CD4-positive, alpha-beta T cell treated with Interferon alpha-2 for 1 hour (primary cell): ENCODE measurements at regions not wholly inside any gene's neighbourhood (a gene's known extent, or its start where the extent isn't known, plus 50 kb on each side); places are given as distances from the start of the nearest gene placed in this dataset.
"Not testable (repeated sequence)": the region's sequence is repeated elsewhere in the genome, so short reads cannot be mapped to it uniquely, and the experiment has no call there.

Source experiments
- DNase-seq, 2 donors: peaks; one replicate each; pipeline ENCODE4 v3.0.0-alpha.2; 2020 to 2022

DNA sequence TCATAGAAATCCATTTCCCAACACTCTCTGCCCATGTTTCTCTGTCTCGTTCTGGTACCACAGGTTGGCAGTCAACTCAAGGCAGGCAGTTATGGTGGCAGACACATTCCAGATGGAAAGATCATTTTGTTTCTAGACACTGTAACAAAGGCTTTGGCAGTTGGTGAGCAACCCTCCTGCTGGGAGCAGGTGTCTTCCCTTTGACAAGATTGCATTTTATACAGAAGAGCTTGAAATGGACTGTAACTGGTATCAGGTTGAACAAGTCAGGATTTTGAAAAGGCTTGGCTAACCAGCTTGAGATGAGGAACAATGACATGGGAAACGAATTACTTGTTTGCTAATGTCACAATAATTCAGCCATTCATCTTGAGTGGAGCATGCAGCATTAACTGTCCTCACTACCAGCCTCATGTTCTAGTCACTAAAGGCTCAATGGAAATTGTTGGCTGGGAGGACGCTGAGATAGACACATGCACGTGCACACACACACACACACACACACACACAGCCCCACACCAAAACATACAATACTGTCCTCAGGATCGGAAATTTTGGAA, 170.0 kb downstream of the SEMA6D start:
- no peak for DNase-seq

DNA sequence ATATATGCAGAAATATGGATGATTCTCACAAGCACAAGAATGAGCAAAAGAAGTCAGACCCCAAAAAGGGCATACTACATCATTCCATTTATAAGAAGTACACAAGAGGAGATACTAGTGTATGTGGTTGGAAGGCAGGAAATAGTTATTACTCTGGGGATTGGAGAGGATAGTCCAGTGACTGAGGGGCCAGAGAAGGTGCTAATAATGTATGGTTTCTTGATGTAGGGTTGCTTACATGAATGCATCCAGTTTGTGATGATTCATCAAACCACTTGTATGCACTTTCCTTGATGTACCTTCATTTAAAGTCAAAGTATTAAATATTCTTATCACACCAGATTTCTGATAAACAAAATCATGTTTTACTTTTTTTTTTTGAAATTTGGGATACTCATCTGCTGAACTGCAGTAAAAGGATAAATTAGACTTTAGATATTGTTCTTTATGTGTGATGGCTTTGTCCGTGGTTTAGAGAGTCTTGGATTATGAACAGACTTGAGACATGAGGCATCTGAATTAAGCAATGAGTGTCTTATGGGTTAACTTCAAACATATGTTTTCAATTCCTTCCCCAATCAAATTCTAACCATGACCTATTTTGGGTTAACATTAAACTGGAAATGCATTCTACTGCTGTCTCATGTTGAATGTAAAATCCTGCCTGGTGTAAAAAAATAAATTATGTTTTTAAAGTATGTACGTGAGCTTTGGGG, 171.2 kb downstream of the SEMA6D start:
- no peak for DNase-seq

DNA sequence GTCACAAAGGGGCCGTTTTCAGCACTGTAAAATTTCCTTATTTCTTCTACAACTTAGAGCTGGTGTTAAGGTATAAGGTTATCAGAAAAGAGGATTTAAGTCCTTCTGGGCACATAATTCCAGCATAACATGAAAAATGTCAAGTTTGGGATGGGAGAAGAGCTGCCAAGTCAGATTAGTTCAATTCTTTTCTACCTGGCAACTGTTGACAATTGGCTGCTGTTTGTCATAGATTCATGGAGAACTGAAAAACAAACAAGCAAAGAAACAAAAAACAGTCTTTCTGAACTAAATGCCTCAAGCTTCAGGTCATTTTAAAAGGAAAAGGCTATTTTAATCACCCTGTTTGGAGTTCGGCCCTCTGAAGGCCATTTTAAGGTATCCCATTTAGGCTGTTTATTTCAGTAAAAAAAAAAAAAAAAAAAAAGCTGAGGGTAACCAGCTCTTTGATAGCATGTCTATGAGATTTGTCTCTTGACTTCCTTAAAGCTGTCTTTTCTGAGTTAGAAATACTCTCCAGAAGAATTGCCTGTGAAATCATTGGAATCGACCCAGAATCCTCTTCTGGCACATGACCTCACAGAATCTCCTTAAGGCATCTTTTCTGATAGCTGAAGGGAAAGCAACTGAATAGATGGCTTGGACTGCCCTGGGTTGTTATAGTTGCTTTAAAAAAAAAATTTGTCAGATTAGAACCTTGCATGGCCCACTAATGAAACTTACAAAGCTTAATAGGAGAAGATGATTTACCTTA, 173.3 kb downstream of the SEMA6D start:
- no peak for DNase-seq

DNA sequence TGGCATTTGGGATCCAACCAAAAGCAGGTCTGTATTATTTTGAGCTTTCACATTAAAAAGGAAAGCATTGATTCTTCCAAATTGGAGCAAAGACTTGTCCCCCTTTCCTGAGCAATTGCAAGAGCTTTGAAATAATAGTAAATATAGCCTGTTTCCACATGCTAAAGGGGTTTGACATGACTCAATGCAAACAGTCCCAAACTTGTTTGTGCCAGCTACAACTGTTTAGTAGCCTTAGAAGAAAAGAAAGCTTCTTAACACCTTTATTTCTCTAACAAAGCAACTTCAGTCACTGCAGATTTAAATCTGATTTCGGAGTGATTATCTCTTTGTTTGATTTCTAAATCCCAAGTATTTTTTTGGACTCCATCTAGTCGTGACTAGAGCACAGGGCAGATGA, 180.2 kb downstream of the SEMA6D start:
- no peak for DNase-seq

DNA sequence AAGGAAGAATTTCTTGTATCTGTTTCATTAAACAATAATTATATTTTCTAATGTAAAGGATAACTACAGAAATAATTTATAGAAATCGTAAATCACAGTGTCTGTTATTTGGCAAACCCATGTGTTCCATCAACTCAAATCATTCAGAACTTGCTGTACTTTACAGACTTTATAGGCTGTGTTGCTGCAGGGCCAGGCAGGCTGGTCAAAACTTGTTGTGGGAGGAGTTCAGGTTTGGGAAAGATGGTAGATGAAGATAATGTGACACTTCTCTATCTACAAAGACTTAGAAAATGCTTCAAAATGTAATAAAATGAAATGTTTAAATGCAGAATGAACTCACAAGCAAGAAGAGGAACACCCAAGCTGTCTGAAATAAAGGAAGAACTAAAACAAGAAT, 183.4 kb downstream of the SEMA6D start:
- no peak for DNase-seq

DNA sequence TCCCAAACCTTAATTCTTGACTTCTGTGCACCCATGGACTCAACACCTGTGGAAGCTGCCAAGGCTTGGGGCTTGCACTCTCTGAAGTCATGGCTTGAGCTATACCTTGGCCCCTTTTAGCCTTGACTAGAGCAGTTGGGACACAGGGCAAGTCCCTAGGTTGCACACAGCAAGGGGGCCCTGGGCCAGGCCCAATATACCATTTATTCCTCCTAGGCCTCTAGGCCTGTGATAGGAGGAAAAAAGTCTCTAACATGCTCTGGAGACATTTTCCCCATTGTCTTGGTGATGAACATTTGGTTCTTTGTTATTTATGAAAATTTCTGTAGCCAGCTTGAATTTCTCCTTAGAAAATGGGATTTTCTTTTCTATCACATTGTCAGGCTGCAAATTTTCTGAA, 186.1 kb downstream of the SEMA6D start:
- DNase-seq = no peak

DNA sequence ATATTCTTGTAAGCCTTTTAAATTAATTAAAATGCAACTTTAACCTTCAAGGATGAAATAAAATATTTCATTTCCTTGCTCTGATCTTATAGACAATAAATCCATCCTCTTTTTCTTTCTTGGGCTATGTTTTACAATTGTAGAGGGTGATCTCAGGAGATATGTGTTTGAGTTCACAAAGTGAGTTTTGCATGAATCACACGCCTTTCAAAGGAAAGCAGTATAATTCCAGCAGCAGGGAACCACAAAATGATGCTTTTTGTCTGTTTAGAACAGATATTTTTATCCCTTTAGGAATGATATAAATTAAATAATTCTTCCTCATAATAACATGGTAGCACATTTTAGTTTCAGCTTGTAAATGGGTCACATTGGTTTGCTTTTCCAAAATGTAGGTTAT, 191.2 kb downstream of the SEMA6D start:
- no peak for DNase-seq

DNA sequence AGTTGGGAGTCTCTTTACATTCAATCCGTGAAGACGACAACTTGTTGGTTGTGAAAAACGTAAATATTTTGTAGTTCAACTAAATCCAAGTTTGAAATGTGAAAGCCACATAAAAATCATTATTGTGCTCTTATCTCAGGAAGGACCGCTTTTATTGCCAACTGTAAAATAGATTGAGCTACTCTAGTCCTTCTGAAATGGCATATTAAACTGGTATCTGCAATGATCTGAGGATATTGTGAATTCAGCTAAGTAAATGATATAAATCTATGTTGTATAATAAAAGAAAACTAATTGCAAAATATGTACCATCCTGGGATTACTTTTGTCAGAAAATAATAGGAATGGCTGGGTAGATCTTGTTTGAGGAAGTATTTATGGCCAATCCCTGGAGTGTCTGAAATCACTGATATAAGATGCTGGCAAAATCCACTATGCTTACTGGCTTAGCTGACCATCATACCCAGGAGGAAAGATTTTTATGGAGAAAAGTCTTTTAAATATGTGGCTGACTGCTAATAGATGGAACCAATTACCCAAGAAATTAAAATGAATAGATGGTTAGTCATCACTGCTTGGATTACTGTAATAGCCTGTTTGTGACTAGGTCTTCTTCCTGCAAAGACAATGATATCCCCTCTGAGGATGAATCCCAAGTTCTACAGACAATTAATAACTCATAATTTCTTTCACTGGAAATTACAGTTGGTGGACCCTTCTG, 191.8 kb downstream of the SEMA6D start:
- DNase-seq = no peak

DNA sequence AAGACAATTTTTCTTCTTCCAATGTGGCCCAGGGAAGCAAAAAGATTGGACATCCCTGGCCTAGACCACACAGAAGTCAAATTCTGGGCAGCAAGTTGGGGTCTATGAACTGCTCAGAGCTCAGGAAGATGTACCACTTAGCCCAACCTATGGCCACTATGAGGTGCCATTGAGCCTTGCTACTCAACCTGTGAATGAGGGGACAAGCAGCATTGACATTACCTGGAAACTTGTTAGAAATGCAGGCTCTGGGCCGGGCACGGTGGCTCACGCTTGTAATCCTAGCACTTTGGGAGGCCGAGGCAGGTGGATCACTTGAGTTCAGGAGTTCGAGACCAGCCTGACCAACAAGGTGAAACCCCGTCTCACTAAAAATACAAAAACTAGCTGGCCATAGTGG, 195.6 kb downstream of the SEMA6D start:
- not testable (repeated sequence) for DNase-seq

DNA sequence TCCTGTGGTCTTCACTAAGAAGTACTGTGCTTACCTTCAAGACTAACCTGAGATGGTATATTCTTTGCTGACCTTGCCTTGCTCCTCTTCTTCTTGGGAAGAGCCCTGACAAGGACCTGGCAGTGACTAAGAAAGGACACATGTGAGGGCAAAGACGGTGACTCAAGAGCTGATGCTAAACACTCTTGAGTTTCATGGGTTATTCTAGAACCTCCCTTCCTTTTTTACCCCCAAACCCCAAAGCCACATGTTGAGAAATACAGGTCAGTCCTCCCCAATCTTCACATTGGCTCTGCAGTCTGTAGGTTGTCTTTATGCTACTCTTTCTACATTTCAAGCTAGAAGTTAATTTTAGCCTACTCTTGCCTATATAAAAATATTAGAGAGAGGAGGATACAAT, 200.6 kb downstream of the SEMA6D start:
- DNase-seq = no peak

DNA sequence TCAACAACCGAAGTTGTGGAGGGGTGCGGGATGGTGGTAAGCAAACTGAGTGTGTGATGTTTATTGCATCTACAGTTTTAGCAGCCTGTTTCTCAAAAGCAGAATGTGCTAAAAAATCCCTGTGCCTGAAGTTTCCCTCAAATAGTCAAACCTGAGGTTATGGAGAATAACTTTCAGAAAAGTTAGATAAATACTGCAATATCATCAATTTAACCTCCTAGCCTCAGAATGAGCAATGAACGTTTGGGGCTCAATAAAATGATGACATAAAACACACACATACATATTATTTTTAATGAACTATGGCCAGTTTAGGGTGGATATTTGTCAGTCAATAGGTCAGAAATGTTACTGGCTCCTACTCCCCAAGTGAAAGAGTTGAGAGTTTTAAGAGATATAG, 201.6 kb downstream of the SEMA6D start:
- no peak for DNase-seq

DNA sequence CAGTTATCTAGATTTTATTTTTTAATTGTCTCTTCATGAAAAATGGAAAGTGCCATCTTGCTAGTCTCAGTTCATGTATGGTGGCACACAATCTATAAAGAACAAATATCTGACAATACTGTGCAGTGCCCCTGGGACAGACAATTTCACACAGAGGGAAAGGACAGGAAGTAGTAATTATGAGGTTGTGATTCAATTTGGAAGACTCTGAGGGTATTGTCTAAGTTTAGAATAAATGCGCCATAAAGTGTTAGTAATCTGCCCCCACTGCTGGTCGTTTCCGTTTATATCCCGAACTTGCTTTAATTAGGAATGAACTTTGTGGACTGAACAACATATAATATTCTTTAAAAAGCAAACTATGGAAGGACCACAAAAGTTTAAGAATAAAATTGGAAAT, 196.4 kb upstream of the SLC24A5 start:
- no peak for DNase-seq

DNA sequence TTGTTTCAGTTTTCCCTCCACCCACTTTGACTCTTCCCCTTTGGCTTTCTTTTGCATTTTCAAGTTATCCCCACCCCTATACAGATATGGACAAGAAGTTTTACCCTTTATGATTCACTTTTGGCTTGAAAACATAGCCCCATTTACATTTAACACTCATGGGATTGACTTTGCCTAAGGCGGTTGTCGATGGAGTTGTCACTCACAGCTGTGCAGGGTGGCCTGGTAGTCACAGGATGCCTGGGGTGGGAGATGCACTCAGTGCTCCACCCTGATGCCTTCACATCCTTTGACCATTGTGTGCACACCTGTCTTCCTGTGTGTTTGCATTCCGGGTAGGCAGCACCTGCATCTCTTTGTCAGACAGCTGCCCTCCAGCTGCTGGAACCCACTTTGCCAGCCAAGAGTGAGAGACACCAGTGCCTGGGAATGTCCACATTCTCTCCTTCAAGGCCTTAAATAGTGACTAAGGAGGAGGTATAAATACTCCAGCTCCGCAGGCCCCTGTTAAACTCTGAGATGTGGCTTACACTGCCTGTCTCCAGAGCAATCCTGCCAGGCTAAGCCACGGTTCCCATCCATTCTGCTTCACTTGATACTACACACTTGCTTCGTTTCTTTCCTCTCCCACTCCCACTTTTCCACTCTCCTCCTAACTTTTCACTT, 191.5 kb upstream of the SLC24A5 start:
- no peak for DNase-seq

DNA sequence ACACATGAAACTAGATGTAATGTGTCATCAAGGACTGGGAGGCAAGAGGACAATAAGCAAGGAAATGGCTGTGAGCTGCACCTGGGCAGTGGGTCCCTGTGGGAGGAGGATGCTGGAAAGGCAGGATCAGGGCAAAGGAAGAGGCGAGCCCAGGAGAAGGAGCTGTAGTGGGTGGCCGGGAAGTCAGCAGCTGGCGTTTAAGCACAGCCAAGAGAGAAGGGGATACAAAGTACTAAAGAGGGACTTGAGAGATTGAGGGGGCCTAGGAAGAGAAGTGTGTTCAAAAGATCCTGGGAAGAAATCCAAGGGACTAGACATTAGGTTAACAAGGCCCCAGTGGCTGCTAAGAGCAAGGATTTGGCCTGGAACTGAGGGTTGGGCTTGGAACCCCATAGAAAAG, 188.5 kb upstream of the SLC24A5 start:
- no peak for DNase-seq

DNA sequence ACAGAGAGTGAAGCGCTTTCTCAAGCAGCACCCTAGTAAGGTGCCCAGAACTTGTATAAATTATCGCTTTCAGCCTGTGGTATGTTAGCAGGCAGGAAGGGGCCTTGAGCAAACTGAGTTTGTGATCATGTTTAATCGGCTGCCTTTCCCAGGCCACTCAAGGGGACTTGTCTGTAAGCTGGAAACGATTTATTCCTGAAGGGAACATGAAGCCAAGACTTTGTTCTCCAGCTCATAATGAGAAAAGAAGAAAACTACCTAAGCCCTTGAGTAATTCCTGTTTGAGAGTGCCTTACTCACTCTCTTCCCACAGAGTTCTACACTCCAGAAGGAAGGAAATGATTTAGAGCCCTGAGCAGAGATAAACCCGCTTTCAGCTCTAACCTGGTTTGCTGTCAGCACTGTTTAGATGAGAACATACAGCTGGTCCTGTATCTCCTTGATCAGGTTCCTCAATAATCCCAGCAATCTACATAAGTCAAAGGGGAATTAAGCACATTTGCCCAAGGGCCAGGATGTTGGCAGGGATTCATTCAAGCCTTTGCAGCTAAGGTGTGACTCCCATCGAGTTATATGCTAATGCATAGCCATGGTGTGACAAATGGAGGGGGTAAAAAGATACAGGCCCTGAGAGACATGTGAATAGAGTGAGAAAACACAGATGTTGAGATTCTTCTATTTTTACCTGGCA, 187.7 kb upstream of the SLC24A5 start:
- DNase-seq = no peak

DNA sequence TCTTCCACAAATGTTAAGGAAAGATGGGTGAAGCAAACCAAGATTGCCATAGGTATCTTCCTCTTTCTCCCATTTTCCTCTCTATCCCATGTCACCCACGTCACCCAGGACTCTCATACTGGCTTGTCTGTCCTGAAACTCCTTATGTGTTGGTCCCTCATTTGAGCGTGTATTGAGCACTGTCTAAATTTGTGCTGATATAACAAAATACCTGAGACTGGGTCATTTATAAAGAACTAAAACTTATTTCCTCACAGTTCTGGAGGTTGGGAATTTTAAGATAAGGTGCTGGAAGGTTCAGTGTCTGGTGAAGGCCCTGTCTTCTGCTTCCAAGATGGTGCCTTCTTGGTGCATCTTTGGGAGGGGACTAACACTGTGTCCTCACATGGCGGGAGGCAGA, 186.9 kb upstream of the SLC24A5 start:
- DNase-seq = no peak

DNA sequence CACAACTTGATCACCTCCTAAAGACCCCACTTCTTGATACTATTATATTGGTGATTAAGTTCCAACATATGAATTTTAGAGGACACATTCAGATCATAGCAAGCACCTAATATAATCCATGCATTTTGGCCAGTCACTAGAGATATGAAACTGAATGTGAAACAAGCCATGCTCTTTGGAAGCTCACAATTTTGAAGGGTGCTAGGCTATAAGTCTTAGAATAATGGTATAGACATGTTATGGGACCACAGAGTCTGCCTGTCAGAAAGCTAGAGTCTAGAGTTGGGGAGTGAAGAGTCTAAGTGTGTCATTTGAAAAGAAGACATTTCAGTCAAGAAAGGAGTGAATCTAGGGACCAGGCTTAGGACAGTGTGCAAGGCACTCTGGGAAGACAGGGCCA, 186.4 kb upstream of the SLC24A5 start:
- DNase-seq = no peak

DNA sequence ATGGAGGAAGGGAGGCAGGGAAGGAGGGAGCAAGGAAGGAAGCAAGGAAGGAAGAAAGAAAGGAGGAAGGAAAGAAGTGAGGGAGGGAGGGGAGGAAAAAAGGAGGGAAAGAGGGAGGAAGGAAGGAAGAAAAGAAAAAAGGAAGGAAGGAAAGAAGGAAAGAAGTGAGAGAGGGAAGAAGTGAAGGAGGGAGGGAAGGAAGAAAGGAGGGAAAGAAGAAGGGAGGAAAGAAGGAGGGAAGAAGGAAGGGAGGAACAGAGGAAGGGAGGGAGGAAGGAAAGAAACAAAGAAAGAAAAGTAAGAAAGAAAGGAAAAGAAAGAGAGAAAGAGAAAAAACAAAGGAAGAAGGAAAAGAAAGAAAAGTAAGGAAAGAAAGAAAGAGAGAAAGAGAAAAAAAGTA, 183.0 kb upstream of the SLC24A5 start:
- DNase-seq = no peak

DNA sequence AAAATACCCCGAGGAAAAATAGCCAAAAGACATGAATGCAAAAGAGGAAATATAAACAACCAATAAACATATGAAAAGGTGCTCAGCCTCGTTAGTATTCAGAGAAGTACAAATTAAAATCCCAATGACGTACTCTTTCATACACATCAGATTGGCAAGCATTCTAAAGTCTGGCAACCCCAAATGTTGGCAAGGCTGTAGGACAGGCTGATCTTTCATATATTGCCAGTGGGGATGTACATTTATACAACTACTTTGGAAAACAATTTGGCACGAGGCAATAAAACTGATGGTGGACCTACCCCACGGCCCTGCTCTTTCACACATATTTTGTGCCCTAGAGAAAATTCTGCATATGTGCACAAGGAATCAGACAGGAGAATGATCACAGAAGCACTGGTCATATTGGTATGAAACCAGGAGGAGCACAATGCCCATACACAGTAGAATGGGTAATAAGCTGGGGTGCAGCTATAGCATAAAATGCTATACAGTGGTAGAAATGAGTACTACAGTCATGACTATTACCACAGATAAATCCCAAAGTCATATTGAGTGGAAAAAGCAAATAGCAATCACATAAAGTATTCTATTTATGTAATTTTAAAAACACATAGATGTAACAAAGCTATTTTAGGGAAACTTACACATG, 176.0 kb upstream of the SLC24A5 start:
- DNase-seq = no peak

DNA sequence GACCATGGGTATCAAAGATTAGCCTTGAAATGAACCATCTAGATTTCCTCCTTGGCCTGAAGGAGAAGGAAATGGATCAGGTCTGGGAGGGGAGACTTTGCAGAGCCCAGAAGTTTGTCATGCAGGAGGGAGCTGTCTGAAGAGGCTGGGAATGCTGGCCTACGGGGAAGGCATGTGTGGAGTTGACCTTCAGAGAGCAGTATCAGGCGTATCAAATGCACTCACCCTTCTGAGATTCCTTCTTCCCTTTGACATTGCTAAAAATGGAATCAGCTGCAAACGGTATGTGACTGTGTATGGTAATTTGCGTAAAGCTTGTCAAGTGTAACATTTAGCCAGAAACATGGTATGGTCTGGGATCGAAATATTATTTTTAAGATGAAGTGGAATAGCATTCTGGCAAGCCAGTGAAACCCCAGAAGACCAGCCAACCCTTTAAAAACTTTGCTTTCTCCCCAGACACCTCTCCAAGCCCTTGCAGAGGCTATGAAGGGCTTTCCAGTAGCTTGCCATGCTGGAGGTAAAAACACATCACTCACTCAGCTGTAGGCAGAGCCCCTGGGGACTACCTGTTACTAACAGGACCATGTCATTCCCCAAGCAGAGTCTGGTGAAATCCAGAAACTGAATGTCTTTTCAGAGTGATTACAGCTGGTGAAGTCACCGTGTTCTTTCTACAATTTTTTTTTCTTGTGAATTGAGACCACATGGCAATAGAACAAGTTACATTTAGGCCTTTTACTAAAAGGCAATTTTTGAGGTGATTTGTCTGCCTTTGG, 174.7 kb upstream of the SLC24A5 start:
- DNase-seq = no peak

DNA sequence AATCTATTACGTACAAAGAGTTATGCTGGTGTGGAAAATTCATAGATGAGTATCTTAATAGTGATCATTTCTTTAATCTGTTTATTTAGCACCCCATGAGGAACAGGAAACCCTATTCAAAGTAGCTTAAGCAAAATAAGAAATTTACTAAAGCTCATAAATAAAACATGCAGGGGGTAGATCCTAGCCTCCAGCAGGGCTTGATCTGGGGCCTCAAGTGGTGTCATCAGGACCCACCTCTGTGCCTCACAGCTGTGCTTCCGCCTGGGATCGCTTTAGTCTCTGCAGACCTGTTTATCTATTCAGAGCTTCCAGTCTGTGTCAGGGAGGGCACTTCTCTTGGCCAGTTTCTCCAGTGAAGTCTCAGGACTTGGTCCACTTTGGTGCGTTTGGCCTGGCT, 171.0 kb upstream of the SLC24A5 start:
- no peak for DNase-seq
